H1 (cell line): ENCODE measurements at regions not wholly inside any gene's neighbourhood (a gene's known extent, or its start where the extent isn't known, plus 50 kb on each side); places are given as distances from the start of the nearest gene placed in this dataset.
A peak's percentile ranks its signal among the peaks of the same experiment; 100 is the strongest.

Experiments
- CTCF ChIA-PET: fragments of 300-600 bp; sonication (Branson Sonifier 250); formaldehyde crosslinking; loops from one replicate; lab custom pipeline; 2021; ENCODE audit not compliant: partially characterized antibody; lab: Charles Lee
- POLR2A ChIA-PET: fragments of 300-600 bp; sonication (Branson Sonifier 250); formaldehyde crosslinking; loops from one replicate; lab custom pipeline; 2021; ENCODE audit warnings: inconsistent platforms; ENCODE audit not compliant: partially characterized antibody; lab: Charles Lee
- DNase-seq, 2 experiments: peaks; one replicate each; pipeline versions ENCODE4 v3.0.0 to v3.0.0-alpha.2; 2010 to 2022; ENCODE audit warnings: low spot score in 2 of 2, low read depth in 1 of 2, mixed read lengths in 1 of 2
- FAIRE-seq: peaks from 2 replicates; lab custom pipeline; 2011; peaks lifted over from hg19 to GRCh38; lab: Jason Lieb, UNC
- H2AFZ ChIP-seq: 2 replicates; pipeline ENCODE4 v1.8.1; 2012; ENCODE audit warnings: low read length, inconsistent platforms
- H2AK5ac ChIP-seq: 2 replicates; pipeline ENCODE4 v1.6.1; 2013; ENCODE audit warnings: low read depth, low read length
- H2BK120ac ChIP-seq: replicated peaks from 2 replicates; pipeline ENCODE3; 2013; ENCODE audit warnings: low read depth, low read length, inconsistent platforms
- H2BK12ac ChIP-seq: 2 replicates; pipeline ENCODE4 v1.6.1; 2013; ENCODE audit warnings: low read depth, low read length
- H2BK15ac ChIP-seq: 2 replicates; pipeline ENCODE4 v1.6.1; 2013; ENCODE audit warnings: low read length
- H2BK20ac ChIP-seq: 2 replicates; pipeline ENCODE4 v1.6.1; 2013; ENCODE audit warnings: low read length
- H2BK5ac ChIP-seq: 2 replicates; pipeline ENCODE4 v1.6.1; 2013; ENCODE audit warnings: low read depth, low read length
- H3K14ac ChIP-seq: 2 replicates; pipeline ENCODE4 v1.6.1; 2013; ENCODE audit warnings: inconsistent platforms; ENCODE audit not compliant: insufficient read length
- H3K18ac ChIP-seq: 2 replicates; pipeline ENCODE4 v1.6.1; 2013; ENCODE audit warnings: low read length; ENCODE audit errors: extremely low read depth
- H3K23ac ChIP-seq: 2 replicates; pipeline ENCODE4 v1.6.1; 2013; ENCODE audit warnings: inconsistent platforms; ENCODE audit not compliant: insufficient read length
- H3K23me2 ChIP-seq: 2 replicates; pipeline ENCODE4 v1.6.1; 2013; ENCODE audit warnings: low read depth, low read length
- H3K27ac ChIP-seq: 2 replicates; pipeline ENCODE4 v1.6.1; 2011; ENCODE audit warnings: low read depth, low read length, inconsistent platforms
- H3K27me3 ChIP-seq, 4 experiments: replicated peaks in 1 of 4; 1 replicate in 1 of 4; 2 replicates in 3 of 4; pipeline versions ENCODE4 v1.6.1 to v1.8.1; 2011 to 2013; ENCODE audit warnings: low read length in 3 of 4, mild to moderate bottlenecking in 3 of 4, inconsistent platforms in 2 of 4, mixed read lengths in 2 of 4, moderate library complexity in 1 of 4; ENCODE audit not compliant: control insufficient read depth in 3 of 4, insufficient read depth in 3 of 4; ENCODE audit errors: extremely low read depth in 1 of 4
- H3K36me3 ChIP-seq, 4 experiments: 2 replicates each; pipeline versions ENCODE4 v1.6.1 to v1.8.1; 2011 to 2013; ENCODE audit warnings: mild to moderate bottlenecking in 4 of 4, low read length in 3 of 4, moderate library complexity in 2 of 4, control low read depth in 1 of 4, inconsistent platforms in 1 of 4; ENCODE audit not compliant: insufficient read depth in 4 of 4, control insufficient read depth in 2 of 4
- H3K4ac ChIP-seq: replicated peaks from 2 replicates; pipeline ENCODE3; 2013; ENCODE audit warnings: low read length, low read depth, mixed read lengths, inconsistent platforms; ENCODE audit not compliant: insufficient read length
- H3K4me1 ChIP-seq, 4 experiments: replicated peaks in 1 of 4; 1 replicate in 1 of 4; 2 replicates in 3 of 4; pipeline versions ENCODE4 v1.6.1 to v1.8.1; 2011 to 2013; ENCODE audit warnings: low read length in 3 of 4, inconsistent platforms in 2 of 4, mixed read lengths in 1 of 4; ENCODE audit not compliant: insufficient read depth in 4 of 4, control insufficient read depth in 3 of 4
- H3K4me2 ChIP-seq, 2 experiments: 2 replicates each; pipeline versions ENCODE4 v1.6.1 to v1.8.1; 2011 to 2013; ENCODE audit warnings: low read depth in 2 of 2, low read length in 2 of 2, control low read depth in 1 of 2, inconsistent platforms in 1 of 2, mild to moderate bottlenecking in 1 of 2; ENCODE audit not compliant: insufficient read depth in 1 of 2
- H3K4me3 ChIP-seq, 4 experiments: fragments of 200-600, 300-600 bp in 1 of 4; sonication (generic), shearing (Covaris generic), sonication (Bioruptor Twin) in 1 of 4; 2 replicates each; pipeline versions ENCODE4 v1.5.1 to v1.8.1; 2011 to 2016; ENCODE audit warnings: low read length in 4 of 4, low read depth in 3 of 4, control low read depth in 2 of 4, inconsistent platforms in 2 of 4, mild to moderate bottlenecking in 2 of 4, mixed read lengths in 1 of 4, moderate library complexity in 1 of 4; ENCODE audit not compliant: insufficient read depth in 2 of 4; ENCODE audit errors: extremely low read depth in 1 of 4
- H3K56ac ChIP-seq: replicated peaks from 2 replicates; pipeline ENCODE3; 2013; ENCODE audit warnings: low read depth, mild to moderate bottlenecking, mixed read lengths, low read length, inconsistent platforms; ENCODE audit not compliant: insufficient read length
- H3K79me1 ChIP-seq: 2 replicates; pipeline ENCODE4 v1.6.1; 2013; ENCODE audit warnings: low read depth, low read length, control low read depth
- H3K79me2 ChIP-seq, 2 experiments: 2 replicates each; pipeline versions ENCODE4 v1.6.1 to v1.8.1; 2012 to 2013; ENCODE audit warnings: low read length in 2 of 2, mild to moderate bottlenecking in 2 of 2, inconsistent platforms in 1 of 2; ENCODE audit not compliant: insufficient read depth in 2 of 2, control insufficient read depth in 1 of 2
- H3K9ac ChIP-seq, 4 experiments: replicated peaks in 1 of 4; 1 replicate in 1 of 4; 2 replicates in 3 of 4; pipeline versions ENCODE4 v1.6.1 to v1.8.1; 2011 to 2013; ENCODE audit warnings: low read depth in 3 of 4, low read length in 3 of 4, control low read depth in 2 of 4, mild to moderate bottlenecking in 2 of 4, moderate library complexity in 2 of 4, inconsistent platforms in 1 of 4; ENCODE audit errors: extremely low read depth in 1 of 4
- H3K9me3 ChIP-seq, 2 experiments: 2 replicates each; pipeline versions ENCODE4 v1.6.1 to v1.8.1; 2012 to 2013; ENCODE audit warnings: mild to moderate bottlenecking in 2 of 2, moderate library complexity in 2 of 2, control low read depth in 1 of 2, inconsistent platforms in 1 of 2, low read depth in 1 of 2, low read length in 1 of 2, mixed read lengths in 1 of 2; ENCODE audit not compliant: insufficient read depth in 2 of 2
- H4K20me1 ChIP-seq, 2 experiments: replicated peaks in 1 of 2; 2 replicates each; pipeline versions ENCODE3 to v1.8.1; 2011 to 2013; ENCODE audit warnings: inconsistent platforms in 2 of 2, low read length in 2 of 2, mild to moderate bottlenecking in 1 of 2; ENCODE audit not compliant: insufficient read depth in 2 of 2, control insufficient read depth in 1 of 2
- H4K5ac ChIP-seq: 2 replicates; pipeline ENCODE4 v1.6.1; 2013; ENCODE audit warnings: low read length, low read depth, mixed read lengths, inconsistent platforms; ENCODE audit not compliant: insufficient read length
- H4K8ac ChIP-seq: 2 replicates; pipeline ENCODE4 v1.8.0; 2013; ENCODE audit warnings: mild to moderate bottlenecking, moderate library complexity, low read length, inconsistent platforms; ENCODE audit not compliant: insufficient read depth; ENCODE audit errors: extremely low read depth
- H4K91ac ChIP-seq: replicated peaks from 2 replicates; pipeline ENCODE3; 2013; ENCODE audit warnings: low read length, mixed read lengths, inconsistent platforms; ENCODE audit not compliant: insufficient read length
- BCL11A ChIP-seq, 2 experiments: IDR thresholded peaks; one replicate each; pipeline ENCODE4 v1.6.1; 2011; ENCODE audit warnings: low read depth in 2 of 2, low read length in 2 of 2, mild to moderate bottlenecking in 2 of 2
- CHD1 ChIP-seq: IDR thresholded peaks from 2 replicates; pipeline ENCODE4 v1.6.1; 2012; ENCODE audit warnings: low read depth, low read length, improper control_type of control experiment
- FOSL1 ChIP-seq: IDR thresholded peaks from 2 replicates; pipeline ENCODE4 v1.6.1; 2011; ENCODE audit warnings: mild to moderate bottlenecking, low read depth, low read length, moderate library complexity; ENCODE audit not compliant: insufficient read depth
- JUN ChIP-seq: IDR thresholded peaks from 2 replicates; pipeline ENCODE4 v1.6.1; 2011; ENCODE audit warnings: low read depth, mild to moderate bottlenecking, improper control_type of control experiment, low read length
- NANOG ChIP-seq: IDR thresholded peaks from 2 replicates; pipeline ENCODE4 v1.6.1; 2011; ENCODE audit warnings: low read length, low read depth, mild to moderate bottlenecking, inconsistent platforms; ENCODE audit not compliant: insufficient read depth, poor library complexity, severe bottlenecking
- PHF8 ChIP-seq: fragments of 200-600 bp; sonication (generic); conservative IDR thresholded peaks from 2 replicates; pipeline ENCODE4 v1.7.1; 2012; ENCODE audit warnings: low read depth, mild to moderate bottlenecking, inconsistent platforms, low read length, moderate library complexity
- SP4 ChIP-seq: IDR thresholded peaks from 2 replicates; pipeline ENCODE4 v1.6.1; 2012; ENCODE audit warnings: low read length, inconsistent platforms
- TCF12 ChIP-seq: IDR thresholded peaks from 2 replicates; pipeline ENCODE4 v1.6.1; 2011; ENCODE audit warnings: low read depth, mild to moderate bottlenecking, low read length
- WGBS, 2 experiments: shearing (Covaris generic) in 1 of 2; methylation state at CpG; one replicate each; pipeline versions ENCODE4 v1.1.6 to v1.1.7; 2013 to 2015; ENCODE audit warnings: low lambda C conversion rate in 2 of 2, mixed read lengths in 2 of 2, inconsistent platforms in 1 of 2, low coverage in 1 of 2, missing lambda C conversion rate in 1 of 2; ENCODE audit not compliant: insufficient replicate concordance in 2 of 2, insufficient coverage in 1 of 2, insufficient read length in 1 of 2; ENCODE audit errors: extremely low coverage in 1 of 2, missing lambda C conversion rate in 1 of 2; 5-methylcytosine and 5-hydroxymethylcytosine counted together

GRCh38 chr1:114251573-114251939, 97.9 kb upstream of the SYT6 start:
- Histone ChIP-seq H3K4ac (no peak overlapping the region), H3K18ac (no peak overlapping the region), H2BK15ac (no peak overlapping the region), H2BK12ac (0 out of 2 replicates have a peak overlapping the region, but pooled peaks have one; percentile 50), H3K4me3 (no peak overlapping the region), H3K79me2 (no peaks in the 10 kb centered on the region), H4K91ac (no peak overlapping the region), H4K5ac (no peak overlapping the region), H3K4me1 (no peaks in the 10 kb centered on the region; a peak in 1 of 7 replicates), H3K56ac (no peak overlapping the region), H2AFZ (no peak overlapping the region), H3K9ac (no peak overlapping the region), H3K79me1 (no peaks in the 10 kb centered on the region), H2BK5ac (0 out of 2 replicates have a peak overlapping the region, but pooled peaks have one; percentile 44), H3K23ac (no peak overlapping the region), H3K14ac (no peak overlapping the region), H3K27me3 (peaks cover 0 to 2% (median 0%) of the 10 kb centered on the region in 4 experiments; a peak in 1 of 7 replicates), H3K9me3 (peaks cover 0 to 2% of the 10 kb centered on the region in 2 experiments; a peak in 2 of 4 replicates), H3K36me3 (no peaks in the 10 kb centered on the region), H4K8ac (no peak overlapping the region), H3K23me2 (no peaks in the 10 kb centered on the region; the same call in 1 of the 2 replicates), H2BK120ac (no peak overlapping the region), H2BK20ac (no peak overlapping the region), H3K4me2 (no peak overlapping the region), H3K27ac (no peak overlapping the region), H4K20me1 (no peaks in the 10 kb centered on the region), H2AK5ac (no peak overlapping the region)
- FAIRE-seq, result no peak
- WGBS, 2 experiments, result 84% methylated on average over 3 of the region's 4 CpGs; no CpG with 5 or more reads in 1 of the 2 experiments
- no peak for DNase-seq
- TF ChIP-seq FOSL1, result no peak
- no peak for TF ChIP-seq BCL11A (IDR thresholded peaks at IDR 0.05; ENCODE audit: low read depth in 2 of 2, low read length in 2 of 2)
- TF ChIP-seq PHF8, result no peak
- no peak for TF ChIP-seq NANOG
- no peak for TF ChIP-seq JUN
- no peak for TF ChIP-seq SP4
- TF ChIP-seq TCF12, result no peak
- no peak for TF ChIP-seq CHD1
- POLR2A ChIA-PET, result no interaction called here
- CTCF ChIA-PET, result interaction anchor here (0.8 to 1.8 kb wide), 5 partner anchors 14 to 272 kb away, joined by 3 to 8 read pairs (median 6); partner anchors contain the start of gene OLFML3
